Mammary epithelial cell (primary cell): ENCODE measurements at regions not wholly inside any gene's neighbourhood (a gene's known extent, or its start where the extent isn't known, plus 50 kb on each side); places are given as distances from the start of the nearest gene placed in this dataset.

Experiments
- EZH2 ChIP-seq: IDR thresholded peaks from 2 replicates; pipeline ENCODE4 v1.6.1; 2012; ENCODE audit warnings: low read length, inconsistent platforms, borderline replicate concordance
- TF ChIP-seq, protein P1 (sequence below), 2 donors: IDR thresholded peaks in 1 of 2; conservative IDR thresholded peaks in 1 of 2; 2 replicates each; pipeline ENCODE4 v1.5.1; 2011 to 2012; ENCODE audit warnings: inconsistent platforms in 2 of 2, low read length in 2 of 2, mild to moderate bottlenecking in 2 of 2, control low read depth in 1 of 2, low read depth in 1 of 2; ENCODE audit not compliant: insufficient read depth in 1 of 2; ENCODE audit errors: extremely low read depth in 1 of 2

DNA sequence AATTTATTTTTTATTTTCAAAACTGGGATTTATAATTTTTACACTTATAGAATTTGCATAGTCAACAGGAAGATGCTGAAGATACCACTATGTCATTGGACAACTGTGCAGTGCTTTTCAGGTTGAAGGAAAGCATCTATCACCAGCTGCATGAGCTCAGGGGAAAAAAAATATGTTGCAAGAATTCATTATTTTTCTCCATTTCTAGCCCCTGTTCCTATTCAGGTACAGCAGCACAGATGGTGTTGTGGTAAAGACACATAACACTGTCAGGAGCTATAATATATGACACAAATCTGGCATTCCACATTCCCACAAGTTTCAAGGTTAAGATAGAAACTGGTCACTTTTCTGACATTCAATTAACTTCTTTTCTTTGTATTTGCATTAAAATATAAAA, 1088.6 kb downstream of the MAT2B start:
- TF ChIP-seq, protein P1, sequence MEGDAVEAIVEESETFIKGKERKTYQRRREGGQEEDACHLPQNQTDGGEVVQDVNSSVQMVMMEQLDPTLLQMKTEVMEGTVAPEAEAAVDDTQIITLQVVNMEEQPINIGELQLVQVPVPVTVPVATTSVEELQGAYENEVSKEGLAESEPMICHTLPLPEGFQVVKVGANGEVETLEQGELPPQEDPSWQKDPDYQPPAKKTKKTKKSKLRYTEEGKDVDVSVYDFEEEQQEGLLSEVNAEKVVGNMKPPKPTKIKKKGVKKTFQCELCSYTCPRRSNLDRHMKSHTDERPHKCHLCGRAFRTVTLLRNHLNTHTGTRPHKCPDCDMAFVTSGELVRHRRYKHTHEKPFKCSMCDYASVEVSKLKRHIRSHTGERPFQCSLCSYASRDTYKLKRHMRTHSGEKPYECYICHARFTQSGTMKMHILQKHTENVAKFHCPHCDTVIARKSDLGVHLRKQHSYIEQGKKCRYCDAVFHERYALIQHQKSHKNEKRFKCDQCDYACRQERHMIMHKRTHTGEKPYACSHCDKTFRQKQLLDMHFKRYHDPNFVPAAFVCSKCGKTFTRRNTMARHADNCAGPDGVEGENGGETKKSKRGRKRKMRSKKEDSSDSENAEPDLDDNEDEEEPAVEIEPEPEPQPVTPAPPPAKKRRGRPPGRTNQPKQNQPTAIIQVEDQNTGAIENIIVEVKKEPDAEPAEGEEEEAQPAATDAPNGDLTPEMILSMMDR (conservative IDR thresholded peaks at IDR 0.05 in 1 of 2, IDR thresholded peaks at IDR 0.05 in 1 of 2; ENCODE audit: extremely low read depth in 1 of 2, insufficient read depth in 1 of 2, low read depth in 1 of 2, low read length in 2 of 2), result no peak
- TF ChIP-seq EZH2, result no peak
